H4 (cell line): ENCODE measurements at regions not wholly inside any gene's neighbourhood (a gene's known extent, or its start where the extent isn't known, plus 50 kb on each side); places are given as distances from the start of the nearest gene placed in this dataset.
A peak's percentile ranks its signal among the peaks of the same experiment; 100 is the strongest.

Experiments
- DNase-seq: peaks from one replicate; pipeline ENCODE4 v3.0.0-alpha.2; 2015; ENCODE audit warnings: low spot score

DNA sequence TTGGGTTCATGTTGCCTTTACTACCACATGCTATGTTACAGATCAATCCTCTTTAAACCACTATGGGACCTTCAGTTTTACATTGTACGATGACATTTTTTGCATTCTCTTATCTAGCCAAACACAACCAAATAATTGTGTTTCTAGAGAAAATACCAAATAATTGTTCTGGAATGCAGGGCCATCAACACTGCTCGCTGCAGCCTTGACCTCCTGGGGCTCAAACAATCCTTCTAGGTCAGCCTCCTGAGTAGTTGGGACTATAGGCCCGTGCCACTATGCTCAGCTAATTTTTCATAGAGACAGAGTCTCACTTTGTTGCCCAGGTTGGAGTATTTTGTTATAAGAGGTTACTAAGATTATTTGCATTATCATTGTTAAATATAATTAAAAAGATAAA, 237.5 kb upstream of the PMFBP1 start:
- no peak for DNase-seq

DNA sequence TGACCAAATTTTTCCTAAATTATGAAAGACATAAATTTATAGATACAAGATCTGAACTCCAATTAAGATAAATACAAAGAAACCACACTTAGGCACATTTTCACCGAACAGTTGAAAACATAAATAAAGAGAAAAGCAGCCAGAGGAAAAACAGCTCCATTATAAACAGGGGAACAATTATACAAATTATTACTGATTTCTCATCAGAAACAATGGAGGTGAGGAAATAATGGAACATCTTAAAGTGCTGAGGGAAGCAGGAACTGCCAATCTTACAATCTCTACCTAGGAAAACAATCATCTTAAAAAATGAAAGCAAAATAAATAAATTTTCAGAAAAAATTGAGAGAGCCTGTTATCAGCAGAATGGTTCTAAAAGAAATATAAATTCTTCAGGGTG, 234.4 kb upstream of the PMFBP1 start:
- no peak for DNase-seq

DNA sequence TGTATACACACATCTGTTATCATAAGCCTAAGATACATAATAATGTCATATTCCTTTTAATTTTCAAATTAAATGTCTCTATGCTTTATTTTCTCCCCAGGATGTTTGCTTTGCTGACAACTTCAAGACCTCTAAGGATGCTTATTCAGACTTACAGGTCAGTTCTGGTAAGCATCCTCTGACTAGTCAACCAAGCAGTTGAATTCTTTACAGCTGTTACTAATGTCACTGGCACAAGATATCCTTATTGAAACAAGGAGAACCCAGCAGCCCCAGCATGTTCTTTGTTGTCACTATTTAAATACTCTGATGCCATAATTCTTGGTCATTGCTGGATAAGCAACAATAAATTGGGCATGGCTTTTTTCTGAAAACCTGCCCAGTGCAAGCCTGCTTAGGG, 232.3 kb upstream of the PMFBP1 start:
- DNase-seq = no peak

DNA sequence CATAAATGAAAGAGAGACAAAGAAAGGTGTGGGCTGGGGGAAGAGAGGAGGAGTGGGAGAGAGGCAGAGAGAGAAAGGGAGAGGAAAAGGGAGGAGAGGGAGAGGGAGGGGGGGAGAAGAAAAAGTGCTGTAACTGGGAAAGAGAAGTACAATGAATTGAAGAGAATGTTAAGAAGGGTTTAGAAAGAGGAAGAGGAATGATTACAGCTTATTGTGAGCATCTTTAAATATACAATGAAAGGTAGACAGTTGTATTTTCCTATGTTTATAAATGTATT, 229.1 kb upstream of the PMFBP1 start:
- DNase-seq = no peak

DNA sequence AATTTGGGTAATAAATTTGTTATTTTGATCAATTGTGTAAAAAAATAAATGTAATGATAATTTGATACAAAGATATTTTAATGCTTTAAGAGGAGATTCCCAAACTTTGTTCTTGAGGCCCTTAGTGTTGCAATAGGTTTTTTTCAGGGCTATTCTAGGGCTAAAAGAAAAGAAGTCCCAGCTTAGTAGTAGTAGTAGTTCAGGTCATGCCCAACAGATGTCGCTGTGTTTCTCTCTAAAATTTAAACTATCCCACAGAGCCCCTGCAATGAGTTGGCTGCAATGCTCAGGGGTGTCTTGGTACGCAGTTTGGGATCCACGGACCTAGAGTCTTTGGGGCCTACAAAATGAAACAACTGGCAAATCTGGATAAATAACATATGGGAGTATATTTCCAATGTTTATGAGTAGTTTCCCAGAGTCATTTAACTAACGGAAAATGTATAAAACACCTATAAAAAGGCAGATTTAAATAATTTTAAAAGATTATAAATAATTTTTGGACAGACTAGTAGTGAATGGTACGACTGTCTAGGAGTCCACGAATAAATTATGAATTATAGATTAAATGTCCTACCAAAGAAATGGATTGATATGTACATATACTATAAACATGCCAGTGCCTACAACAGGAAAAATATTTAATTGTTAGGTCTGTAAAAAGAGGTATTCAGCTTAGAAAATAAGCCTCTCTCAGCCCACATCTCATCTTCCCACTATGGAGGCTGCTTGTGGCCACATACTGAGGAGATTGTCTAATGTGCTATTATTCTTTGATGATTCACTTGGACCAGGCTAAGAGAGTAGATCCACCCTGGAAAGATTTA, 228.5 kb upstream of the PMFBP1 start:
- peak; percentile 18 for DNase-seq

DNA sequence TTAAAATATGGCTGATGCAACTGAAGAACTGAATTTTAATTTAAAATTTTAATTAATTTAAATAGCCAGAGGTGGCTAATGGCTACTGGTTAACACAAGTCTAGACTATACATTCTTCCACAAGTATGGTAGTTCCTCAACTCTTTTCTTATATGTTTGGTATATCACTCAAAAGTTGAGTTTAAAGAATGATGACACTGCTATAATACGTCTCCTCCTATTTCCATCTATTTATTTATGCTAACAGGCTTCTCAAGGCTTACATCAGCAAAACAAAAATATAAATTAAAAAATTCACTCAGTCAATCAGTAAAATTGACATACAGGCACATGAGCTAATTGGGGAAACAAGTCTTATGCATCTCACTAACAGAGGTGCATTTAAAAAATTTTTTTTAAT, 227.9 kb upstream of the PMFBP1 start:
- DNase-seq = no peak

DNA sequence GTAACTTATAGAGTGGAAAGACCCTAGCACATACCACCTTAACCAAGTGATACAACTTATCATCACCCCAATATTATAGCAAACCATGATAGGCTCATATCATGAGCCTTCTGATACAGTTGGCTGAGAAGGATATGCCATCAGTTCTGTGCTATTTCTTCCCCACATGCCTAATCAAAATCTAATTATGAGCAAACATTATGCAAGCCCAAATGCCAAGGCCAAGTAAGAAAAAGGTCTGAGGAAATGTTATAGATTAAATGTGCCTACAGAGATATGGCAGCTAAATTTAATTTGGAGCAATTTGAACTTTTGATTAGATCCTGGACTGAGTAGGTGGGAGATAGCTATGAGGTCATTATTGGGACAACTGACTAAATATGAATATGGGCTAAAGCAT, 225.9 kb upstream of the PMFBP1 start:
- no peak for DNase-seq

DNA sequence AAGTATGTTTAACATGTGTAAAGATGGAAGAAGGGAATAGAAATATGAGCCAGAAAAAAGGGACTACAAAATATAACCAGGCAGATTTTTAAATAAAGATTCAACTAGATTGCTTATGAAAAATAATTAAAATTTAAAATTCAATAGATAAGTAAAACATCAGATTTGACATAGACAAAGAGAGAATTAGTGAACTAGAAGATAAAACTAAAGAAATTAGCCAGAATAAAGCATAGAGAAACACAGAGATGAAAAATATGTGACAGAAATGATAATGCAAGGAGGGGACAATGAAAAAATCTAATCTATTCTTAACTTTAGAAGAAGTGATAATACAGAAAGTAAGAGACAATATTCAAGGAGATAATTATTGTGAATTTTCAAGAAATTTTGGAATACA, 222.6 kb upstream of the PMFBP1 start:
- no peak for DNase-seq

DNA sequence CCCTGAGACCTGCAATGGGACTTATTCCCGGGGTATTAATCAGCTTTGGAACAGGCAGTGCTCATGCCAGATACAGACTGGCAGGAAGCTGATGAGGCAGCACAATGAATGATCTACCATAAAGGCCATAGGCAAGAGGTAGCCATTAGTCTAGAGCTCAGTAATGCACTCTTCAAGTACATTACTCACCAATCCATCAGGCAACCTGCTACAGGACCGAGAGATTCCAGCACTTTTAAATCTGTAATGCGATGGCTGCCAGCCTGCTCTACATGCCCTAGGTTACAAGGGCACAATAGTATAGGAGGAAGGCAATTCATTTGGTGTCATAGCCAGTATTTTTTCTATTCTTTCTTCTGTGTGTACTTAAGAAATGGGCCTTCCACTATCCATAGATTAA, 217.8 kb upstream of the PMFBP1 start:
- no peak for DNase-seq

DNA sequence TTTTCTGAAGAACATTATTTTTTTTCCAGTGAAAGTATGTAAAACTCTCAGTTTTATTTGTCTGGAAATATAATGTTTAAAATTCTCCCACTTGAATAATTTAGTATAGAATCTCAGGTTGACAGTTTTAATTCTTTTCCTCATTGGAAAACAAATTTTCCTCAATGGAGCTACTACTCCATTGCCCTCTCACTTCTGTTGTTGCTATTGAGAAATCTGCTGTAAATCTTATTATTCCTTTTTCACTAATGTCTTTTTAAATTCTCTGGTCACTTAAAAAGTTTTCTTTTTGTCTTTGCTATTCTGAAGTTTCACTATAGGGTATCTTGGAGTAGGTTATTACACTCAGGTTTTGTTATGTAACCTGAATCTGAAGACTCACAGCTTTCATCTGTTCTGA, 216.1 kb upstream of the PMFBP1 start:
- no peak for DNase-seq

DNA sequence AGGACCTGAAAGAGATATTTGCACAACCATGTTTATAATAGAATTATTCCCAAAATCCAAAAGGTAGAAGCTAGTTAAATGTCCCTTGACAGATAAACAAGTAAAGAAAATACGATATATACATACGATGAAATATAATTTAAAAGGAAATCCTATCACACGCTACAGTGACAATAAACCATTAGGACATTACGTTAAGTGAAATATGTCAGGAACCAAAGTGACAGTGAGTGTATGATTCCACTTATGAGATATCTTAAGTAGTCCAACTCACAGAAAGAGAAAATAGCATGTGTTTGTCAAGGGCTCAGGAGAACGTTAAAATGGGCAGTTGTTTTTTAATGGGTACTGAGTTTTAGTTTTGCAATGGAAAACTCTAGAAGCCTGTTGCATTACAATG, 212.7 kb upstream of the PMFBP1 start:
- no peak for DNase-seq

DNA sequence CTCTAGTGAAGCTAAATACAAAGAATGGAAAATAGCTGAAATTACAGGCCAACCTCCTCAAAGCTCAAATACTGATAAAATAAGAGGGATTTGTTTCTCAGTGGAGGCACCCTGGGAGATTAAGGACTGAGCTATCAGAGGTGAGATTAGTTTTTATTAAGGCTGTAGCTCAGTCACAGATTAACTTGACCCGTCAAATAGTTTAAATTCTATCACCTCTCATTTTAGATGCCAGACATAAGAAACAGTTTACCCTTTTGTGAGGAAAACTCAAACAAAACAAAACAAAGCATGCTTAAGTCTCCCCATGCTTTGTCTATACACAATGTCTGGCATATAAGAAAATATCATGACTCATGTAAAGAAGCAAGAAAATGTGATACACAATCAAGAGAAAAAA, 208.3 kb upstream of the PMFBP1 start:
- no peak for DNase-seq

DNA sequence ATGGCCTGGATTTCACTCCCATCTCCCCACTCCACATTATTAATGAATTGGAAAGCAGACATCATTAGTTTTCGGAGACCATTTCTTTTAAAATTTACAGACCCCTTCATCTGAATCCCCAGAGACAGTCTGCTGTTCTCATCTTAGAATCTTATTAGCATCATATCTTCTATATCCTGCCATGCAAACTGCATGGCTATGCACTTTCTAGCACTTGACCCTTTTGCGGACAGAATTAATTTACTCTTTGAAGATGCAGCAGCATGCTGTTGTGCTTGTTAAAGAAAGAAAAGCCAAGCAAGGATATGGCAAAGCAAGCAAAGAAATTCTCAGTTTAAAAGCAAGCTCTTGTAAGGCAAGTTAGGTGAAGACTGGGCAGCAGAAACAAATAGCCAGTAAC, 201.2 kb upstream of the PMFBP1 start:
- no peak for DNase-seq

DNA sequence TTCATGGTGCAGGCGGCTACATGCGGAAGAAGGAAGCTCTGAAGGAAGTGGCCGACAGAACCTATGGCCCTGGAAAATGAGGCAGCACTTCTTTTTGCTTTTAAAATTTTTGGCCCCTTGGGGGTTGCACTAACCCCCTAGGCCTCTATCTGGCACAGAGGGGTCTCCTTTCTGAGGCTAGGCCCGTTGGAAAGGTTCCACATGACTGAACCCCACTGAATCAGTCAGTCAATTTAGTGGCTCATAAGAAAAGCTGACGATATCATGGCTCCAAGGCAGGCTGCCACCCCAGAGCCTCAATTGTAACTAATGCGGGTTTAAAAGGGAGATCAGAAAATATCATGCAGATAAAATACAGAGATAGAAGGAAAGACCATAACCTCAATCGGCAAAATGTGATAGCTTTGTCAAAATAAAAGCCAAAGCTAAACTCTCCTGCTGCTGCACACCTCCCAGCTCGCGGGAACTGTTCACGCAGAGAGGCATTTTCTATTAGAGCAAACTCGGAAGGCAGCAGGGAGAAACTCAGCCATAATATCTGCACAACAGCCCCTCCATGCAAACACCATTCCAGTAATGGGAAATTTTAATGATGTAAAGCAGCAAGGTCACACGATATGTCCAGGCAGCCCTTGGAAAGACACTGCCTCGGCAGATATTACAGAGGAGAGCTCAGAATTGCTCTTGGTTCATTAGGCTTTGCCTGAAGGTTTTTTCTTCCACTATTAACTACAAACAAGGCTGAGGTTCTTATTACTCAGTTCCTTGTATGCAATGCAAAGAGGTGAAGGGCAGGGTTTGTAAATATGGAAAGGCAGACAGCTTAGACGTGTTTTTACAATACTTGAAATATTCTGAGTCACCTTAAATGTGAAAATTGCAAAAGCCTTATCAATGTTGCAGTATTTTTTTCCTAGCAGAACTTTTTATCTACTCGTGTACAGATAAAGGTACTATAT, 200.4 kb upstream of the PMFBP1 start:
- no peak for DNase-seq

DNA sequence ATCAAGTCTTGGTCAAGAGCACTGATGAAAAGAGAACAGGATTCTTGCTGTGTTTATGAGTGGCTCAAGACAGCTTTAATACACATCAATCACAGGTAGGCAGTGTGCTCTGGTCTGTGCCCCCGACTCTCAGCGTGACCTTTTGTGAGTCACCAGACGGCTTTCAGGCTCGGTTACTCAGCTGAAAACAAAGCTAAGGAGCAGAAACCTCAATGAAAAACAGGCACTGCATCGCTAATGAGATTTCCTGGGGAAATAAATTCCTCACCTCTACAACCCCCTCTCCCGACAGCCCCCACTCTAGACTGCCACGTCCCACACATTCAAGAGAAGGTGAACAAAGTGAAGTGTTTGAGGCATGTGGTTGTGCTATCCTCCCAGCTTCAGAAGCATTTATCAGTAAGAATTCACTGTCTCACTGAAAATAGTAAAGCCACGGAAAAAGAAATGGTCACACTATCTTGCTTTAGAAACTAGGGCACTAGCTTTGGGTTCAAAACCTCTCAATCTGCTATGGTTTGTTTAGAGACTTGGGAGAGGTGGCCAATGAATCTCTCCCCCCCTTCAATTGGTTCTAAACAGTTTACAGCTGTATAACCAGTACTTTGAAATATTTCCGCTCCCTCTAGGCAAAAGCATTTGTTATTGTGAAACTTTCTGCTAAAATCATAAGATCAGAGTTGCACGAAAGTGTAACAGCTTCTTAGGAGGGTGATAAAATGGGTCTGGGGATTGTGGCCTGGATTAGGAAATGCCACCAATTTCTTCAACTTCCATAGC, 199.5 kb upstream of the PMFBP1 start:
- DNase-seq = no peak

DNA sequence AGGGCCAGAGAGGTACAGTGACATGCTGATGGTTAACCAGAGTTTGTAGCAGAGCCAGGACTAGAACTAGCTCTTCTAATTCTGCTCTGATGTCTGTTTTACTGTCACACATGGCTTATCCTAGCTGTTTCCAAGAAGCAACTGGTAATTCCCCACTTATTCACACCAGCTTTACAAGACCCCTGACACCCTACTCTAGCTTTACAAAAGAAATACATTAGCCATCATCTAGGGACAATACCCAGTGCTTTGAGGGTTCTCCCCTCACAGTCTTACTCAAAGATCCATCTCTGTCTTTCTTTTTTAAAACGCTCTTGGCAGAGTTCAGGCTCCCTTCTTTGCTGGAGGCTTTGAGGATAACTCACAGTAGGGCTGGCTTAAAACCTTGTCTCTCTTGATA, 197.3 kb upstream of the PMFBP1 start:
- DNase-seq = no peak

DNA sequence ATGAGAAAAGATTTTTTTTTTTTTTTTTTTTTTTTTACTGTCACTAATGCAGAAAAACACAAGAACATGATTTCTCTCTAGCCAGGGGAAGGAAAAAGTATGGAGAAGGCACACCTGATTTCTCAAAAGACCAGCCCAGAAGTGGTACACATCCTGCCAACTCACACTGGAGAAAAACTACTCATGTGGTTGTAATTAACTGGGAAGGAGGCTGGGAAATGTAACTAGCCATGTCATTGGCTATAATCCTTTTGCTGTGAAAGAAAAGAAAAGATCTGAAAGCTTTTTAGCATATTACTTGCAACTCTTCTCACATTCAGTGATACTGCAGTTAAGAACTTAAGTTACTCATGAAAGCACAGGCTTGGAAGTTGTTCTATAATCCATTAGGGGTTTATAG, 195.9 kb upstream of the PMFBP1 start:
- no peak for DNase-seq

DNA sequence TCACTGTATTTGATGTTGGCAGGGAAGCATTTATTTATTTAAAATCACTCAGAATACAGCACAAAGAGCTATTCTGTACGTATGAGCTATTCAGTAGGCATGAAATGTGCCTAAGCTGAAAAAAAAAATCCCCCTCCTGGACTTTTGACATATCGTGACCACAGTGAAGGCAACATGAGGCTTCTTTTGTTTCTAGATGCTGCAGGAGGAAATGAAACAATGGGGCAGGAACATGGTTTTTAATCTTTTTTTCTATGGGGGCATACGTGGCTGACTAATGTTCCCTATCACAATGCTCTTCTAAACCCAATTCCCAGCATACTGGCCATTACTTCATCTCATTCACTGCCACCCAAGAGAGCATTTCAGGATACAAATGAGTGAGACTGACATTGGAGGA, 191.0 kb upstream of the PMFBP1 start:
- DNase-seq = no peak

DNA sequence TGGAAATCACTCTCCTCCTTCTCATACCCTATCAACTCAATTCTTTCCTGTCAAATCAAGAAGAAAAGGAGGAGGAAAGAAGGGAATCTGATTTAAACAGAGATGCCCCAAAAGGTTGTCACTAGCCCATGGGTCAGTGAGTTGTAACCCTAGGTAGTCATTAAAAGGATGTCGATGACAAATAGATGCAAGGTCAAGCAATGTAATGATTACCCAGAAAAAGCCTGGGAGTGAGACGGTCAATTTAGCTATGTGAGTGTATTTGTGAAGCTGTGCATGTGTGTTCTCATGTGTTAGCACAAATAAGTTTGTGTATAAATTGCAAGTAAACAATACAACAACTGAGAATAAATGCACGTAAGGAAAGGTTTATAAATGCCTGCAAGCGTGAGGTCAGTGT, 190.5 kb upstream of the PMFBP1 start:
- no peak for DNase-seq

DNA sequence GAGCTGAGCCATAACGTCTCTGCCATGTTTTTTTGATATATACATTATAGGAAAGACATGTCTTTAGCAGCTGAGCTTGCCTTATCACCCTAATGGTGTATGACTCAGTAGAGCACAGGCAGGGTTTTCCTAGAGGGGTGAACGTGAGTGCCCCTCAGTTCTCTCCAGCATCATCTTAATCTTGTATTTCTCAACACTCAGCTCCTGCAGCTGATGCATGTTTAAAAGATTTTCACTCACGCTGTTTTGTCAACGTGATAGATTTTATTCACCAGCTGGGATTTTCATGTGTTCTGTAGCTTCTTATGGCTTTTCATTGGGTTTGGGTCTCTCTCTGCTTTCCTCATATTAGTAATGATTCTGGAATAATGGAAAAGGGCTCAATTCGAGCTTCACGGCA, 186.0 kb upstream of the PMFBP1 start:
- no peak for DNase-seq

DNA sequence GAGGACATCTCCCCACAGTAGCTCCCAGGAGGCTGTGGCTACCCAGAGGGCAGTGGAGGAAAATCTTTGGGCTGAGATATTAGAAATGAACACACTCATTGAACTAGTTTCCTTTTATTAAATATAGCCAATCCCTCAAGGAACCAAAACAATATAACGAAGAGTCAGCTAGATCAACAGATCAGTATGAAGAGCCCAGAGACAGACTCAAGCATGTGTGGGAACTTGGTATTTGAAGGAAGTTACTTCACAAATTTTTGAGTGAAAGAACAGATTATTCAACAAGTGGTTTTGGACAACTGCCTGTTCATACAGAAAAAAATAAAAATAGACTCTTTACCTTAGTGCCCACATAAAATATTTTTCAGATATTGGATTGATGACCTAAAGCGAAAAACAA, 183.6 kb upstream of the PMFBP1 start:
- no peak for DNase-seq

DNA sequence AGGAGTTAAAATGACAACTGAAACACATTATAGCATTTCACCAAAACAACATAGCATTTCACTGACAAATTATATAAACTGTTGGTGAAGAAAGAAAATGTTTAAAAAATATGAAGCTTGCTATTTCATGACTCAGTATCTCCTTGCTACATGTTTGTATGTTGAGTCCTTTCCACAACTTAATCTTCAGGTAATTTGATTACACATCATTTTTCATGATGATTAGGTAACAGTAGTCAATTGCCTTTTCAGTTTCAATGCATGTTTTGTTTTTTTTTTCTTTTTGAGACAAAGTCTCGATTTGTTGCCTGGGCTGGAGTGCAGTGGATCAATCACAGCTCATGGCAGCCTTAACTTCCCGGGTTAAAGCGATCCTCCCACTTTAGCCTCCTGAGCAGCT, 177.8 kb upstream of the PMFBP1 start:
- DNase-seq = no peak

DNA sequence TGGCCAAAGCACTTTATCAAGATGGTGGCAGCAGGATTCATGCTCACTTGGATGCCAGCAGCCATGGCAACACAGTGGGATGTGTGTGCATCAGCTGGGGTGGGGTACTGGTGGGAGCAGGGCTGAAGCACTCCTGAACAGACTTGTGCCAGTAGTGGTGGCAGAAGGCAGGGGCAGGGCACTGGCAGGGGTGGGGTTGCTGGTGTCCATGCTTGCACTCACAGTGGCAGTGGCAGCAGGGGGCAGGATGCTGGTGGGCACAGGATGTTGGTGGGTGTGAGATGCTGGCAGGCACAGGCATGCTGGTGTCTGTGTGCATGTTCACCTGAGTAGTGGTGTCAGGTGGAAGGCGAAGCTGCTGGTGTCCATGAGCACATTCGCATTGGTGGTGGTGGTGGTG, 161.0 kb upstream of the PMFBP1 start:
- no peak for DNase-seq
